ENCODE measurements at regions not wholly inside any gene's neighbourhood (a gene's known extent, or its start where the extent isn't known, plus 50 kb on each side); places are given as distances from the start of the nearest gene placed in this dataset.

- TF ChIP-seq CTCF (IDR thresholded peaks at IDR 0.05; ENCODE audit: insufficient read depth, low read depth, low read length), result no peak
- no peak for TF ChIP-seq EZH2 (IDR thresholded peaks at IDR 0.05; ENCODE audit: insufficient read depth, low read length)
Measured at GRCh38 chr9:22256381-22256780, 190.2 kb upstream of the DMRTA1 start.

Data from astrocyte (in vitro differentiated cells and primary cell).